22Rv1 (cell line): ENCODE measurements at regions not wholly inside any gene's neighbourhood (a gene's known extent, or its start where the extent isn't known, plus 50 kb on each side); places are given as distances from the start of the nearest gene placed in this dataset.

Experiments used
- ZFX ChIP-seq: fragments of 450-650 bp; IDR thresholded peaks from 2 replicates; pipeline ENCODE4 v1.6.1; 2017; ENCODE audit warnings: antibody characterized with exemption, borderline replicate concordance
- TF ChIP-seq, protein P1 (sequence below): fragments of 450-650 bp; IDR thresholded peaks from 2 replicates; pipeline ENCODE4 v1.5.1; 2017; ENCODE audit warnings: mild to moderate bottlenecking

DNA sequence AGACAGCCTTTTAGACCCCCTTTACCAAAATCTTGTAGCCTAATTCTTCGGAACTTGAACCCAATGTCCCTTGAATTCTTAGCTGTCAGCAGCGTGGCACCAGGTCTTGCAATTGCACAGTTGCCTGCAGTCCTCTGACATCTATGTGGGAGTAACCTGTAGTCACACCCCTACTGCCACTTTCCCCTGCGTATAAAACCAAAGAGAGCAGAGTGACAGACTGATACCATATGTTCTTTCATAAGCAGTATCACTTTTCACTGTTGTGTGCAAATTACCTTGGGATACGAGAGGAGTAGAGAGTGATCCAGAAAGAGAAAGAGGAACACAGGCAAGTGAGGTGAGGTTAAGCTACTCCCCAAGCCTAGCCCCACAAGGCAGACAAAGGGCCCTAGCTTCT lies 364.3 kb upstream of the ADAMTSL1 start:
- TF ChIP-seq, protein P1, sequence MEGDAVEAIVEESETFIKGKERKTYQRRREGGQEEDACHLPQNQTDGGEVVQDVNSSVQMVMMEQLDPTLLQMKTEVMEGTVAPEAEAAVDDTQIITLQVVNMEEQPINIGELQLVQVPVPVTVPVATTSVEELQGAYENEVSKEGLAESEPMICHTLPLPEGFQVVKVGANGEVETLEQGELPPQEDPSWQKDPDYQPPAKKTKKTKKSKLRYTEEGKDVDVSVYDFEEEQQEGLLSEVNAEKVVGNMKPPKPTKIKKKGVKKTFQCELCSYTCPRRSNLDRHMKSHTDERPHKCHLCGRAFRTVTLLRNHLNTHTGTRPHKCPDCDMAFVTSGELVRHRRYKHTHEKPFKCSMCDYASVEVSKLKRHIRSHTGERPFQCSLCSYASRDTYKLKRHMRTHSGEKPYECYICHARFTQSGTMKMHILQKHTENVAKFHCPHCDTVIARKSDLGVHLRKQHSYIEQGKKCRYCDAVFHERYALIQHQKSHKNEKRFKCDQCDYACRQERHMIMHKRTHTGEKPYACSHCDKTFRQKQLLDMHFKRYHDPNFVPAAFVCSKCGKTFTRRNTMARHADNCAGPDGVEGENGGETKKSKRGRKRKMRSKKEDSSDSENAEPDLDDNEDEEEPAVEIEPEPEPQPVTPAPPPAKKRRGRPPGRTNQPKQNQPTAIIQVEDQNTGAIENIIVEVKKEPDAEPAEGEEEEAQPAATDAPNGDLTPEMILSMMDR: no peak
- no peak for TF ChIP-seq ZFX
